Stomach (tissue), 8 donors: ENCODE measurements at regions not wholly inside any gene's neighbourhood (a gene's known extent, or its start where the extent isn't known, plus 50 kb on each side); places are given as distances from the start of the nearest gene placed in this dataset.
A peak's percentile ranks its signal among the peaks of the same experiment; 100 is the strongest.

Experiments used
- DNase-seq, 2 donors: peaks; one replicate each; pipeline versions ENCODE4 v3.0.0 to v3.0.0-alpha.2; 2013 to 2019
- H3K27ac ChIP-seq, 5 donors: fragments of 200-600 bp in 4 of 5; sonication (generic) in 4 of 5; one replicate each; pipeline ENCODE4 v1.5.1; 2013 to 2019; ENCODE audit warnings: mild to moderate bottlenecking in 1 of 5, moderate library complexity in 1 of 5
- H3K27me3 ChIP-seq, 3 donors: fragments of 200-600 bp; sonication (generic); one replicate each; pipeline ENCODE4 v1.5.1; 2017 to 2019; ENCODE audit warnings: mixed run types in 1 of 3
- H3K36me3 ChIP-seq, 4 donors: fragments of 200-600 bp; sonication (generic); 1 replicate in 3 of 4; 2 replicates in 1 of 4; pipeline ENCODE4 v1.5.1; 2016 to 2019
- H3K4me1 ChIP-seq, 4 donors: fragments of 200-600 bp; sonication (generic); one replicate each; pipeline ENCODE4 v1.5.1; 2016 to 2019
- H3K4me3 ChIP-seq, 4 donors: fragments of 200-600 bp; sonication (generic) in 3 of 4; one replicate each; pipeline ENCODE4 v1.5.1; 2016 to 2019; ENCODE audit warnings: mild to moderate bottlenecking in 1 of 4
- H3K9me3 ChIP-seq, 4 donors: fragments of 200-600 bp; sonication (generic); one replicate each; pipeline ENCODE4 v1.5.1; 2016 to 2019
- CTCF ChIP-seq, 7 experiments: fragments of 450-650 bp in 4 of 7; fragments of 200-600 bp in 3 of 7; sonication (generic) in 3 of 7; IDR thresholded peaks; one replicate each; pipeline ENCODE4 v1.5.1; 2016 to 2019; ENCODE audit warnings: antibody characterized with exemption in 7 of 7, control low read depth in 2 of 7, mild to moderate bottlenecking in 1 of 7
- EP300 ChIP-seq: sonication (generic); formaldehyde crosslinking; IDR thresholded peaks from one replicate; pipeline ENCODE4 v1.6.1; 2017; ENCODE audit warnings: antibody characterized with exemption
- POLR2A ChIP-seq, 4 donors: fragments of 450-650 bp; IDR thresholded peaks; one replicate each; pipeline ENCODE4 v1.6.1; 2016; ENCODE audit warnings: antibody characterized with exemption in 4 of 4, control low read depth in 2 of 4, mild to moderate bottlenecking in 1 of 4, moderate library complexity in 1 of 4
- POLR2AphosphoS5 ChIP-seq, 3 donors: sonication (generic); formaldehyde crosslinking; IDR thresholded peaks; one replicate each; pipeline ENCODE4 v1.6.1; 2016; ENCODE audit warnings: antibody characterized with exemption in 3 of 3
- WGBS, 5 donors: extraction: QIAGEN DNeasy Blood & Tissue Kit in 3 of 5; methylation state at CpG; one replicate each; pipeline versions ENCODE4 v1.1.5 to v1.1.7; 2013 to 2018; 5-methylcytosine and 5-hydroxymethylcytosine counted together
- intact Hi-C: fragments of 100-400 bp; cut with DNase I; formaldehyde crosslinking; loops from one replicate; pipeline ENCODE4 v1.15.1; 2023; ENCODE audit warnings: low total_unique reads
- donor health status: healthy with polysubstance abuse.
- donor health status: Bipolar disorder and iron deficiency.
- donor health status: healthy.

DNA sequence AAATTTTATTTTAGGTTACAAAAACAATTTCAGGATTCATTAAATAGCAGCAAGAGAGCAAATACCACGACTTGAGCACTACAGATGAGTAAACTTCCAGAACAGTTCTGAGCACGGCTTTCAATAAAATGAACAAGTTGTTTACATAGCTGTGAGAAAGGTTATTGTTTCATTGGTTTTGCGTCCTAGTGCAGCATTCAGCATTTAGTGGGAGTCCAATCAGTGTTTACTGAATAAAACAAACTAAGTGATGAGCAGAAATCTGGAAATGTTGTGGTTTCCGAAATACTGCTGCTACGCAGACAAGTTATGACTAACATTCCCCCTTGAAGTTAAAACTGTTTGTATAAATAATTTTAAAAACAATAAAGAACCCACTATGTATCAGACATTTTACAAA, 251.5 kb upstream of the STARD13 start:
- no peaks in the 10 kb centered on the region for H3K36me3 ChIP-seq
- peak overlapping the region in 4 of 5 donors; percentile 64 to 98 (median 73) for H3K27ac ChIP-seq
- intact Hi-C loops: no loop called here
- 27 to 43% (median 33%) methylated on average over 5 of the region's 5 CpGs for whole genome bisulfite sequencing, 5 donors
- no peaks in the 10 kb centered on the region for H3K9me3 ChIP-seq
- H3K4me3 ChIP-seq: peak overlapping the region in 3 of 4 donors; percentile 2 to 5 (median 3)
- peaks cover 6 to 42% (median 26%) of the 10 kb centered on the region in 4 donors for H3K4me1 ChIP-seq
- no peak for DNase-seq
- no peaks in the 10 kb centered on the region for H3K27me3 ChIP-seq
- TF ChIP-seq CTCF (IDR thresholded peaks at IDR 0.05): no peak
- no peak for TF ChIP-seq EP300
- peak in 2 of 3 donors; percentile 13 to 44 for TF ChIP-seq POLR2AphosphoS5 (IDR thresholded peaks at IDR 0.05)
- no peak for TF ChIP-seq POLR2A (IDR thresholded peaks at IDR 0.05)

- intact Hi-C loops: no loop called here
- H3K4me3 ChIP-seq: no peak overlapping the region
- peaks cover 6 to 42% (median 26%) of the 10 kb centered on the region in 4 donors for H3K4me1 ChIP-seq
- no peaks in the 10 kb centered on the region for H3K27me3 ChIP-seq
- no peaks in the 10 kb centered on the region for H3K9me3 ChIP-seq
- H3K36me3 ChIP-seq: no peaks in the 10 kb centered on the region
- peak overlapping the region; percentile 64 to 98 (median 76) for H3K27ac ChIP-seq
- TF ChIP-seq CTCF (IDR thresholded peaks at IDR 0.05): no peak
- TF ChIP-seq EP300: no peak
- peak in 1 of 2 donors; percentile 51 for DNase-seq
- 41 to 69% (median 52%) methylated on average over 2 of the region's 2 CpGs for WGBS, 5 donors
Measured at GRCh38 chr13:33537676-33538075, 252.1 kb upstream of the STARD13 start.

DNA sequence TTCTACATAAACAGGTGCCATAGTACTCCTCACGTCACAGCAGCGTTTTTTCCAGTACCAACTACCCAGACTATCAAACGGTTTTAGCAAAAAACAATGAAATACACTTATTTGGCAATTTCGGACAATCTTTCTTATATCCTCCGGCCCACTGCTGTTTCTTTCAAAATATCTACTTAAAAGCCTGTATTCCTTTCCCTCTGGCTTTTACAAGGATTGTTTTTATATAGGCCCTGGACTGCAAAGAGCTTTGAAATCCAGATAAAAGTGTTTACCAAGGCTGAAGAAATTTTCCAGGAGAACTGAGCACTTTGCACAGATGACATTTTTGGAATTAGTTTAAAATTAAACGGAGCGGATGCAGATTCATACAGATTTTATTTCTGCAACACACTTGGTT, 255.9 kb upstream of the STARD13 start:
- TF ChIP-seq CTCF (IDR thresholded peaks at IDR 0.05): no peak
- TF ChIP-seq EP300: no peak
- no peak for TF ChIP-seq POLR2A (IDR thresholded peaks at IDR 0.05)
- TF ChIP-seq POLR2AphosphoS5 (IDR thresholded peaks at IDR 0.05): no peak
- Histone ChIP-seq H3K4me3 (peak overlapping the region in 3 of 4 donors; percentile 26 to 46 (median 28)), H3K27ac (peak overlapping the region; percentile 35 to 99 (median 95)), H3K4me1 (peaks cover 10 to 60% (median 43%) of the 10 kb centered on the region in 4 donors), H3K36me3 (no peaks in the 10 kb centered on the region), H3K9me3 (no peaks in the 10 kb centered on the region), H3K27me3 (no peaks in the 10 kb centered on the region)
- peak in 1 of 2 donors; percentile 38 for DNase-seq
- 37 to 54% (median 47%) methylated on average over 7 of the region's 7 CpGs for WGBS, 5 donors
- intact Hi-C loops: no loop called here

DNA sequence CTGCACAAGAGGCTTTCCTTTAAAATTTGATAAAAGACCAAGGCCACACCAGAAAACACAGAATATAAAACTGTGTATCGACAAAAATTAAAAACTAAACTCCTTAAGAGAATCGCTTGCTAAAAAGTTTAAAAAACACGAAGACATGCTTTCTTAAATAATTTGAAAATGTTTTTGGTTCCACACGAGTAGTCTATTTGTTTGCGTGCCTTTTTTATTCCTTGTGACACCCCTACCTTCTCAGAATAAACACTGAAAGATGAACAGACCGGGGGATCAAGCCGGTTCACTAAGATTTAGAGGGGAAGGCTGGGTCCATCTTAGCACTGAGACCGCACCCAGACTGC, 256.4 kb upstream of the STARD13 start:
- intact Hi-C loops: no loop called here

More for the DNA sequence above, 256.4 kb upstream of the STARD13 start:
- H3K27ac ChIP-seq: peak overlapping the region; percentile 94 to 99 (median 97)
- peak overlapping the region; percentile 26 to 50 (median 37) for H3K4me3 ChIP-seq
- no peak for TF ChIP-seq CTCF (IDR thresholded peaks at IDR 0.05)
- TF ChIP-seq POLR2A (IDR thresholded peaks at IDR 0.05): no peak
- no peak for TF ChIP-seq POLR2AphosphoS5 (IDR thresholded peaks at IDR 0.05)
- WGBS, 5 donors: 4 to 8% (median 6%) methylated on average over 8 of the region's 8 CpGs
- no peaks in the 10 kb centered on the region for H3K36me3 ChIP-seq
- no peaks in the 10 kb centered on the region for H3K27me3 ChIP-seq
- H3K4me1 ChIP-seq: peaks cover 10 to 56% (median 40%) of the 10 kb centered on the region in 4 donors
- DNase-seq: no peak
- H3K9me3 ChIP-seq: no peaks in the 10 kb centered on the region
